Left ventricle myocardium superior (tissue), 1 donor: ENCODE measurements at regions not wholly inside any gene's neighbourhood (a gene's known extent, or its start where the extent isn't known, plus 50 kb on each side); places are given as distances from the start of the nearest gene placed in this dataset.
A peak's percentile ranks its signal among the peaks of the same experiment; 100 is the strongest.
"Not testable (repeated sequence)": the region's sequence is repeated elsewhere in the genome, so short reads cannot be mapped to it uniquely, and the experiment has no call there.

Source experiments
- ATAC-seq: fragments of 200-7000 bp; cut with Tn5 transposase; one replicate; pipeline ENCODE4 v1.9.1; 2020; ENCODE audit warnings: mild to moderate bottlenecking, moderate library complexity
- DNase-seq: peaks from one replicate; pipeline ENCODE4 v3.0.0-alpha.2; 2020
- intact Hi-C: fragments of 100-400 bp; cut with micrococcal nuclease; formaldehyde crosslinking; loops from one replicate; pipeline ENCODE4 v1.11.0; 2022
- donor health status: DM: no; HTN: yes; CAD: no; lungs with severe emphysema.

- DNase-seq, intact Hi-C loops, ATAC-seq: not testable (repeated sequence)
Observed at GRCh38 chr7:58085444-58085843, 635.5 kb downstream of the ZNF716 start.

- ATAC-seq = no peak
Observed at GRCh38 chr7:58086461-58086860, 636.5 kb downstream of the ZNF716 start.

DNA sequence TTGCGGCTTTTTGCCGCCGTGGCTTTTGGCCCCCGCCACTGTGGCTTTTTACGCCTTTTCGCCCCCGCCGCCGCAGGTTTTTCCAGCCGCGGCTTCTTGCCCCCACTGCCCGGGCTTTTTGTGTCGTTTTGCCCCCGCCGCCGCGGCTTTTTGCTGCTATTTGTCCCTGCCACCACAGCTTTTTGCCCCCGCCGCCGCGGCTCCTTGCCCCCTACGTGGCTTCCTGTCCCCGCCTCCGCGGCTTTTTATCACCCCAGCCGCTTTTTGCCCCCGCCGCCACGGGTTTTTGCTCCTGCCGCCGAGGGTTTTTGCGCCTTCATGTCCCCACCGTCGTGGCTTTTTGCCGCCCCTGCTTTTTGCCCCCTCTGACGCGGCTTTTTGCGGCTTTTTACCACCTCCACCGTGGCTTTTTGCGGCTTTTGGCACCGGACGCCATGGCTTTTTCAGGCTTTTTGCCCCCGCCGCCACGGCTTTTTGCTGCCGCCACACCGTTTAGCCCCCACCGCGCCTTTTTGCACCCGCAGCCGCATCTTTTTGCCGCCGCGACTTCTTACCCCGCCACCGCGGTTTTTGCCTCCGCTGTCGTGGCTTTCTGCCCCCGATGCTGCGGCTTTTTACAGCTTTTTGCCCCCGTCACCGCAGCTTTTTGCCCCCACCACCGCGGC lies 637.0 kb downstream of the ZNF716 start:
- DNase-seq (peak; percentile 10), ATAC-seq (no peak)
- intact Hi-C loops = no loop called here

More at GRCh38 chr7:58086461-58086860, 636.5 kb downstream of the ZNF716 start:
- intact Hi-C loops = no loop called here
- peak; percentile 11 for DNase-seq

DNA sequence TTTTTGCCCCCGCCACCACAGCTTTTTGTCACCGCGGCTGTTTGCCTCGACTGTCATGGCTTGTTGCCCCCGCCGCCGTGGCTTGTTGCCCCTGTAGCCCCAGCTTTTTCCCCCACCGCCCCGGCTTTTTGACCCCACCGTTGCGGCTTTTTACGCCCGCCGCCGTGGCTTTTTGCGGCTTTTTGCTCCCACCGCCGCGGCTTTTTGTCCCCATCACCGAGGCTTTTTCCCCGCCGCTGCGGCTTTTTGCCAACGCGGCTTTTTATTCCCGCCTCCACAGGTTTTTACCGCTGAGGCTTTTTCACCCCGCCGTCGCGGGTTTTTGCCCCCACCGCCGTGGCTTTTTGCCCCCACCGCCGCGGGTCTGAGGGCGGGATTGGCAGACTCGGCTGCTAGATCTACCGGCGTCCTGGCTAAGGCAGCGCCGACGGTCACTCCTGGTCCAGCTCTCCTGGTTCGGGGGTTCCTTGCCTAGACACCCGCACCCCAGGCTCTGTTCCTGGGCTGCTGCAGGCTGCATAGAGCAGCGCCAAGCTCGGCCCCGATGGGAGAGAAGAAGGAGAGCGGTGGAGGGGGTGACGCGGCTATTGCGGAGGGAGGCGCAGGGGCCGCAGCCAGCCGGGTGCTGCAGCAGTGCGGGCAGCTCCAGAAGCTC lies 637.7 kb downstream of the ZNF716 start:
- ATAC-seq = no peak
- DNase-seq = no peak
- intact Hi-C loops = no loop called here

DNA sequence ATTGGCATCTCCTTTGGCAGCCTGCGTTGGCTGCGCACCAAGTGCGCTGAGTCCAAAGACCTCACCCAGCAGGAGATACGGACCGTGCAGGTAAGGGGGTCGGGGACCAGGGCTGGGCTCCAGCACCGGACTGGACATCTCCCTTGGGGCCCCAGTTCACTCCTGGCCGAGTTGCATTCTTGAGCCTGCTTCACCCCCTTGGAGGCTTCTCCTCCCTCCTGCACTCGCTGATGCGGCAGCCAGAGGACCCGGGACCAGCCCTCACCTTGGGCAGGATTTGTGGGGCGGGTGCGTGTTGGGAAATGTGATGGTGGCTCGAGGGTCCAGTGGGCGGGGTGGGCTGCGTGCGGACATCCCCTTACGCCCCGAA lies 638.2 kb downstream of the ZNF716 start:
- DNase-seq, ATAC-seq, intact Hi-C loops: not testable (repeated sequence)

DNA sequence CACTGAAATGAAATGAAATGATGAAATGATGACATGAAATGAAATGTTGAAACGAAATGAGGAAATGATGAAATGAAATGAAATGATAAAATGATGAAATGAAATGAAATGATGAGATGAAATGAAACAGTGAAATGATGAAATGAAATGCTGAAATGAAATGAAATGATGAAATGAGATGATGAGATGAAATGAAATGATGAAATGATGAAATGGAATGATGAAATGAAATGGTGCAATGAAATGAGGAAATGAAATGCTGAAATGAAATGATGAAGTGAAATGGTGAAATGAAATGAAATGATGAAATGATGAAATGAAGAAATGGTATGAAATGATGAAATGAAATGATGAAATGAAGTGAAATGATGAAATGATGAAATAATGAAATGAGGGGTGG lies 641.1 kb downstream of the ZNF716 start:
- DNase-seq, ATAC-seq, intact Hi-C loops: not testable (repeated sequence)
